NOMO-1 treated with DMSO at 0.1 percent for 48 hours (cell line): ENCODE measurements at regions not wholly inside any gene's neighbourhood (a gene's known extent, or its start where the extent isn't known, plus 50 kb on each side); places are given as distances from the start of the nearest gene placed in this dataset.

Experiments used
- DNase-seq: peaks from one replicate; lab custom pipeline; 2025; ENCODE audit not compliant: unreplicated experiment; lab: John Stamatoyannopoulos, UW

DNA sequence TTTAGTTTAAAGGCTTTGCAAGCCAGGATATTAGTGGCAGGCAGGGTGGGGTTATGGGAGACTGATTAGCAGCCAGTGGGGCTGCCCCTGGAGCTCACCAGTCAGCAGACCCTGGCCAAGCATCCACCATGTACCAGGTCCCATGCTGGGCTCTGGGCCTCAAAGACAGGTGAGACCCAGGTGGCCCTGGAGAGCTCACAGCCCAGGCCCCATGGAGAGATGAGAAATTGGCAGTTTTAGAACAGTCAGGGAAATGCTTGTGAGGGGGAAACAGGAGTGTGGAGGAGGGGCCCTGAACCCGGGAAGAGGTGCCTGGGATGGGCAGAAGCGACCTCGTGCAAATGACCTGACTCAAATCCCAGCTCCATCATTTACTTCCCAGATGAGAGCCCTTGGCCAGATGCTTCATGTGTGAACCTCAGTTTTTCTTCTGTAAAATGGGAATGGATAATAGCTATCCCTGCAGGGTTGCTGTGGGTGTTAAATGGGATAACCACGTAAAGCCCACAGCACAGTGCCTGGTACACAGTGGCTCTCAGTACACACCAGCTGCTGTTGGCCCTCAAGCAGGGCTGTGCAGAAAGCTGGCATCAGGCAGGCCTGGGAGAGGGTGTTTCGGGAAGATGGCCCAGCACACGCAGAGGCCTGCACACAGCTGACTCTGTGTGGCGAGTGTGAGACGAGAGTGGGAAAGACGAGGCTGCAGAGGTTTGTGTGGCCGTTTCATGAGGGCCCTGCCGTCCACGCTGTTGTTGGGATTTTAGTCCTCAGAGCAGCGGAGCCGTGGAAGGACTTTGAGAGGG, 518.5 kb downstream of the PTPRU start:
- DNase-seq: no peak

DNA sequence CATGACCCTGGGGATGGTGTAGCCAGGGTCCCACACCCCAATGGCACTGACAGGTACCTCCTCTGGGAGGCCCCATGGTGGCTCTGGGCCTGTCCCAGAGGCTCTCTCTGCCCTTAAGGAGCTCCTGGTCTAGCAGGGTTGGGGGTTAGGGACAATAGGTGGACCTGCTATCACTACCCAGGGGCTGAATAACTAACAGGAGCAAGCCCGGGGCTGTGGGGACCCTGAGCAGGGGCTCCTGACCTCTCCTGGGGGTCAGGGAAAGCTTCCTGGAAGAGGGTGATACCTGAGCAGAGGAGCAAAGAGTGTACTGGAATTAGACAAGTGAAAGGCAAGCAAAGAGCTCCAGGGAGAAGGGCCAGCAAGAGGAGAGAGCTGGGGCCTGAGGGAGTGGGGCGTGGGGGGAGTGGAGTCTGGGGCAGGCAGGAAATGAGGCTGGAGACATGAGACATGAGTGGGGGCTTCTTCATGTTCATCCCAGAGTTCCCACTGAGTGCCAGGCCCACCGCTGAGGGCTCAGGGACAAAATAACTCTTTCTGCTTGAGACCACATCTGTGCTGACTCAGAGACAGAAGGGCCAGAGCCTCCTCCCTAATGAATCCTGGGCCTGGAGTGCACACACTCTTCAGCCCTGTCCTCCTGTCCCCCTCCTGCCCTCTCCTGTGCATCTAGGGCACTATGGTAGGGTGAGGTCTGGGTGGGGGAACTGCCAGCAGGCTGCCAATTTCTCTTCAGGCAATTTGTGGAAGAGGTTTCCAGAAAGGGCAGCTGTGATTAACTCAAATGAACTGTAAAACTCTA, 517.6 kb downstream of the PTPRU start:
- no peak for DNase-seq

DNA sequence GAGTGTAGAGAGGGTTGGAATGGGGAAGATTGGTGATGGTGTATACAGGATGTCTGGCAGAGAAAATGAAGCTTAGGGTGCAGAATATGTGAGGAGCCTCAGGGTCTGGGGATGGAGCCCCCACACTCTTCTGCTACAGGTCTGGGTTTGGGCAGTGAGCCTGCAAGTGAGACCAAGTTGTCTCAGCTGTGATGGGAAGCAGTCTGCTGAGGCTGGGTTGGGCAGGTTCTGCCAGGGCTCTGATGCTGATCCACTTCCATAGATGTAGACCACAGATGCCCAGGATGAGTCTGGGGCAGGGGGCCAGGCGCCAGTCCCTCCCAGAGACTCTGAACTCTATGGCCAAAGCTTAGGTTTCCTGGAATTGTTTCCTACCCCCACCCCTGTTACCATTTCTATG, 516.9 kb downstream of the PTPRU start:
- DNase-seq: no peak

DNA sequence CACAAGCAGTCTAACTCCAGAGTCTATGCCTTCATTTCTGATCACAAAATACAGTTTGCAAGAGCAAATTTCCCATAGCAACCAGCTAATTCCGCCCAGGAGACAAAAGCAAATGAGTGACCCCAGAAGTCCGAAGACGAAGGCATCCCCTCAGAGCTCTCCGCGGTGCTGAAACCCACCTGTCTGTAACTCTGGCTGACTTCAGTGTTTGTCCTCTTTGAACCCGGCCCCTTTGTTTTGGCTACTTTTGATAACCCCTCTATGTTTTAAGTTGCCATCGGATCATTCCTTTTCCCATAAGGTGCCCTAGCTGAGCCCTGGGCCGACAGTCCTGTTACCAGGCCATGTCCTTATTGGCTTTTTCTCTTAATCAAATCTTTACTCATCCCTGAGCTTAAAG, 515.8 kb downstream of the PTPRU start:
- no peak for DNase-seq

DNA sequence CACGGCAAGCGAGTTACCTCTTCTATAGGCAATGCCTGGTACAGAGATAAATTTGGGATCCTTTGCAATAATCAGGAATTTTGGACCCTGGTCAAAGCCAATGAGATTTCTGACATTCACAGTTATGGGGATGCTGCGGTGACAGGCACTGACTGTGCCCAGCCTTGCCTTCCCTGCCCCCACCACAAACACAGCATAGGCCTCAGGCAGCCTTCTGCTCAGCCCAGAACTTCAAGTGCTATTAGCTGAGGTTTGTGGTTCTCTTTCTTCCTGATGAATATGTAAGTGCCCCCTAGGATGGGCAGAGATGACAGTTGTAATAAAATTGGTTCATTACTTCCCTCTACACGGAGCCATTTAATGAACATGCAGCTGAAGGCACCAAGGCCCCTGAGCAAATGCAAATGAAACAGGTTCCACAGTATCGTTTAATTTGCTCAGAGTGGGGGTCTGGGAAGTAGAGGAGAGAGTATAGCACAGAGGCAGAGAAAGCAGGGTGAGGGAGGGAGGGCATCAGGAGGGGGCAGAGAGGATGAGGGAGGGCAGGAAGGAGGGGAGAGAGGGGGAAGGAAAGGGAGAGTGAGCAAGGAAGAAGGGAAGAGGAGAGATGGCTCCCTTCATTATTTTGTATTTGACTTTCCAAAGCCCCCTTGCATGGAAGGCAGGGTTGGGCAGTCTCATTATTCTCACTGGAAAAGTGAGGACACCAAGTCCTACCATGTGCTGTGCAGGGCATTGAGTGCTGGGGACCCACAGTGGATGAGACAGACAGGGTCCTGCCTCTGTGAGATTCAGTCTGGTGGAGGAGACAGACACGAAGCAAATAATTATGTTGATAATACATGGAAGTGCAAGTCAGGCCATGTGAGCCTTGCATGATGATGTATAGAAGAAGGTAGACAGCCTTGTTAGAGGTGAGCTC, 513.0 kb downstream of the PTPRU start:
- DNase-seq: peak; percentile 48

DNA sequence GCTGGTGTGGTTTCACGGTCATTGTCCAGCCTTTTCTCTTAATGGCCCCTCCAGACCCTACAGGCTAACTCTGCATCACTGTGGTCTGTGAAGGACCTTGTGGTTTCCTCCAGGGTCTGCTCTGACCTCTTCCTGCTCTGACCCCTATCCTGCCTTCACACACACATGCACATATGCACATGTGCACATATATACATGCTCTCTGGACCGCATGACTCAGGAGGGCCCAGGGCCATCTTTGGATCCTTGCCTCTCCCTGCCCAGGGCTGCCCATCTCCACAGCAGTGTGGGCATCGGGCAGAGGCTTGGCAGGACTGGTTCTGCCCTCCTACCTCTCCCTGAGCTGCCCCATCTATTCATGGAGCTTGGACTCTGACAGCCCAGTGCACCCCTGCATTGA, 510.9 kb downstream of the PTPRU start:
- DNase-seq: no peak

DNA sequence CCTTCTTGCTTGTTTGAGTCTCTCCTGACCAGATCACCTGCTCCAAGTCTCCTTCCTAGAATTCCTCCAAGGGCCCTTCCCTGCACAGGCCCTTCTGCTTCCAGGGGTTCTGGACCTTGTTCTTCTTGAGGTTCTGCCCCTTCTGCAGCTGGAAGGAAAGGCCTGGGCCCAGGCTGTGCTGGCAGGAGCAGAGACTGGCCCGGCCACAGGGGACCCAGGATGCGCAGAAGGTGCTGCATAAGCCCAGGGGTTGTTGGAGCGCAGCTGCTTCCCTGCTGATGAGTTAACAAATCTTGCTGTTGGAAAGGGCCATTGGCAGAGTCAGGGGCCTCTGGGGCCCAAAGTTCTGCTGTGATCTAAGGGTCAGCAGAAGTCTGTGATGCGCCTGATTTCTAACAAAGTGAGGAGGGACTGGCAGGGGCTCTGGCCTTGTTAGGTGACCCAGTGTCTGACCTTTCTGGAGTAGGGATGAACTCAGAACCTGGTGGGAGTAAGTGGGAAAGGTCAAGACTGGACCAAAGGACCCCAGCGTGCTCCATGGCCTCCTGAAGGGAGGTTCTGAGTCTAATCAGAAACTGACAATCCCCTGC, 509.8 kb downstream of the PTPRU start:
- no peak for DNase-seq

DNA sequence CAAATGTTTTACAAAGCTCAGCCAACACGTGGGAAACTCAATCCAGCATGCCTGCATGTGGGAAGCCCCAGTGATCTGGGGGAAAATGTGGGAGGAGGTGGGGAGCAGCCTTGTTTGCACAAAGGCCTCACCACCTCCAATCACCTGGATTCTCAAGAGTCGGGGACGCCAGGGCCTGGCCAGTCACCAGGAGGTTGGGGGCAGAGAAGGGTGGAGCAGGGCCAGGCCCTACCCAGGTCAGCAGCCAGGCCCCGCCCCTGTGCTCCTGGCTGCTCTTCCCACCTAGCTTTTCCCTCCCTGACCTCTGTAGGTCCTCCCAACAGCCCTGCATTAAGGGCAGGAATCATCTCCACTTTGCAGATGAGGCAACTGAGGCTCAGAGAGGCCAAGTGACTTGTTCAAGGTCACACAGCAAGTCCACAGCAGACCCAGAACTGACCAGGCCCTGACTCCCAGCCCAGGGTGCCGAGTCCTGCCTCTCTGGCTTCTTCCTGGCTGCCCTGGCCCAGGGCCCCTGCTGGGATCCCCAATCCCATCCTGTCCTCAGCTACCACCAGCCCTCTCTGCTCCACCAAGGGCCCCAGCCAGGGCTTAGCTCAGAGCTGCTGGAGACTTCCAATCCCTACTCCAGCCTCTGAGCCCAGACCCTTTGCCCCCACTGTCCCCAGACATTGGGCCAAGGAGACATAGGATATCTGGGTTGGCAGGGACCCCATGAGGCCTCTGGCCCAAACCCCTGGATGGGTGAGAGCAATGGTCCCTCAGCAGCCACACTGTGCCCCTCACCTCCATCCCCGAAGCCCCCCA, 508.6 kb downstream of the PTPRU start:
- DNase-seq: no peak

DNA sequence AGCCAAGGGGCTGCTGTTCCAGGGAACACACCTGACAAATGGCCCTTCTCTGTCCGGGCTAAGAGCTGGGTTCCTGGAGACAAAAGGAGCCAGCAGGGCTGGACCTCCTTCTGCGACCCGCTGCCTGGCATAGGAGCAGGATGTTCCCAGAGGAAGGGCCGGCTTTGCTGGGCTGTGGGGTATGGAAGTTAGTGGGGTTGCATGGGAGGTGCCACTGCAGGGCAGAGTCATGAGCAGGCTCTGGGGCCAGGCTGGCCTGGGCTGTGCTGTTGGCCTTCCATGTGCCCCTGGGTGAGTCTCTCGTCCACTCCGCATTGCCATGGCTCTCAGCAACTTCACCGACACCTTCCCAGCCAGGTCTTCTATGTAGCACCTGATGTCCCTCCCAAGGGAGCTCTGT, 507.6 kb downstream of the PTPRU start:
- DNase-seq: no peak

DNA sequence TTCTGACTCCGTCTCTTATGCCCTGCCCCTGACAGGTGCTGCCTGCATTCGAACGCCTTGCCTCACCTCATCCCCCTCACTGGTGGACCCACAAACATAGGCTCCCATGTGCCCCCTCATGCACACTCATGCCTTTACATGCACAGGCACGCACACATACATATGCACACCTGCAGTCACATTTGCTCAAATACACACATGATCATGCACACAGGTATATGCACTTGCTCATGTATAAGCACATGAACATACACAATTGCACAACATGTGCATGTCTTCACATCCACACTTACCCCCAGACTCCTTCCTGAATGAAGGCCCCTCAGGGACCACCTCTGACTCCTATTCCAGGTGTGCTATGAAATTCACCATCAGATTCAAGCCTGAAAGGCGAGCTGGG, 506.9 kb downstream of the PTPRU start:
- no peak for DNase-seq

DNA sequence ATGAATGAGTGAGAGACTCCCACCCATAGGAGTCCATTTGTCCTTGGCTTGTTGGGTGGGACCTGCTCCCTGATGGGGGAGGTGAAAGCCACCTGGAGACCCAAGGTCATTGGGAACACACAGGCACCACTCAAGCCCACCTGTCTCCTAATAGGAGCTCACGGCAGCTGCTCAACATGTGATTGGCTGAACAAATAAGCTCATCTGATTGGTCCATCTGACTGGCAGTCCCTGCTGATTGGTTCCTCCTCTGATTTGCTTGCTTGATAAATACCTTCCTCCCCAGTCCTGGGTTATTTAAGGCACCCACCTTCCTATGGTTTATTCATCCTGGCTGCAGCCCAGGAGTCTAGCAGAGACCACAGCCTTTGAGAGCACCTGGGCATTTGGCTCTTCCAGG, 502.9 kb downstream of the PTPRU start:
- no peak for DNase-seq

DNA sequence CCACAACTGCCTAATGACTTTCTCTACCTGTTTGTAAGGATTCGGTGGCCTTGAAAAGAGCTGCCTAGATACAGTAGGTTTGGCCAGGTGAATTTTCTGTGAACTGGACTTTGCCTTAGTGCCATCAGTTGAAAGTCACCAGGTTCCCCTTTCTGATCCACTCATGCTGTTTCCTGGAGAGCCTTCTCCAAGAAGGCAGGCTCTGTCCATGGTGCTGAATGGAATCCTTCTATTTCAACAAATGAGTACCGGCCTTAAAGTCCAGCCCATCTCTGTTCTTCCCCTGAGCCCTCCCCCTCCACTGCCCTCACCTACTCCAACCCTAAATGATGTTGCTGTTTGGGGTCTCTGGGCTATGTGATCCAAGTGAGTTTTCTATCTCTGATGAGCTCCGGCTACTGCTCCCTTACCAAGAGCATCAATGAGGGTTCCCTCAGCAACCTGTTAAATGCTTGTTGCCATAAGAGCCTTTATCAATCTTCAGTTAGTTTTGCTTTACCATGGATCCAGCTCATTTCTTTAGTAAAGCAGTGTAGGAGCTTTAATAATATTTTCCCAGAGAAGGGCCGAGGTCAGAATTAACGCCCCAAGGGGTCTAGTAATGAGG, 500.4 kb downstream of the PTPRU start:
- peak; percentile 69 for DNase-seq

DNA sequence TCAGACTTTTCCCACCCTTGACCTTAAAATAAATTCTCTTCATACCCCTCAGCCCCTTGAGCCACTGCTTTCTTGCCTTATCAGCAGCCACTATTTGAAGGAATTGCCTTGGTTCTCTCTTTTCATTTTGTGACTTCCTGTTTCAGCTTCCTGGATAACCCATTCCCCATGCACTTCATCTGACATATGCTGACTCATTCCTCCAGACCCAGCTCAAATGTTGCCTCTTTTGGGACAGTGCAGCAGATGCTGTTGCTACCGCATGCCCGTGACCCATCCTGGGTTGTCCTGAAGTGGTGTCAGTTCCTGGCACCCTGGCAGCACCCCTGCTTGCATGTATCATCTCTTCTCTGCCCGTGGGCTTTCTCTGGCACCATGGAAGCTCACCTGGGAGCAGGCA, 496.1 kb downstream of the PTPRU start:
- DNase-seq: peak; percentile 62

DNA sequence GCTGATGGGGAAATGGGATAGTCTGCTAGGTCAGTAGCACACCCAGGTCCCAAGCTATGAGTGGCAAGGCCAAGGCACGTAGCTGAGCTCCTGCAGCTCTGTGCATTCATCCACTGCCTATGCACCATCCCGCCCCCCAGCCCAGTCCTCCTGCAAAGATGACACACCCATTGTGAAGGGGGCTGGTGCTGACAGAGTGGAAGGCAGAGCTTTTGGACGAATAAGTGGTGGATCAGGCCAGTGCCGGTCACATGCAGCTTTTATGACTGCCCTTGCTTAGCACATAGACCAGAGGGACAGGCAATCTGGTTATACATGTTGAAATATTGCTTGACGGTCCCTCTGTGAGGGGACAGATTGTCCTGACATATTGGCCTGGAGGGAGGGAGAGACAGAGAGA, 494.3 kb downstream of the PTPRU start:
- DNase-seq: no peak

DNA sequence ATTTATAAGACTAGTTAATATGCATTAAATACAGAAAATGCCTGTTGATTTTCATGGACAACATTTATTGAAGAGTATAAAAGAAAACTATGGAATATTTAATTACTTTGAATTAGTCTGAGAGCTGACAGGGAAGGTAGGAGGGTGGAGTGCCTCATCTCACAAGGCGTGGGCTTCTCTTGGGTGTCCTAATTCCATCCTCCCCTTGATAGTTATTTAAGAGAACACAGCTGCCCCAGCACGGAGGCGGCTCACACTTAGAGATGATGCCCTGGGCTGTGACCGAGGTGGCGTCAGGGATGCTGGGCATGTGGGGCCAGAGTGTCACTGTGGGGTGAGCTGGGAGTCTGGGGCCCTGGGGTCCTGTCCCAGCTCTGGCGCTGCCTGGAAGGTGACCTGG, 493.0 kb downstream of the PTPRU start:
- no peak for DNase-seq

DNA sequence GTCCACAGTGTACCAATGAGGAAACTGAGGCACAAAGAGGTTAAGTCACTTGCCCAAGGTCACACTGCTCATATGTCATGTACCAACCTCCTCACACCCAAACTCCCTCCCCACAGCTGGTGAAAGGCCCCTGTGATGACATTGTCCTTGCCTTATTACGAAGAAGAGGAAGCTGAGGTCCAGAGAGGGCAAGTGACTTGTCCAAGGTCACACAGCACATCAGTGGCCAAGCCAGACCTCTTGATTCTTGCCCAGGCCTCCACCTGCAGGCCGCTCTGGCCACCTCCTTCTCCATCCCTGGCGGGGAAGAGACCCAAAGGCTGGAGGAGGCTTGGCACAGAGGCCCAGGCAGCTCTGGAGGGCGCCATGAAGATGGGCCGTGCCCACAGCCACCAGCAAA, 492.4 kb downstream of the PTPRU start:
- DNase-seq: no peak

DNA sequence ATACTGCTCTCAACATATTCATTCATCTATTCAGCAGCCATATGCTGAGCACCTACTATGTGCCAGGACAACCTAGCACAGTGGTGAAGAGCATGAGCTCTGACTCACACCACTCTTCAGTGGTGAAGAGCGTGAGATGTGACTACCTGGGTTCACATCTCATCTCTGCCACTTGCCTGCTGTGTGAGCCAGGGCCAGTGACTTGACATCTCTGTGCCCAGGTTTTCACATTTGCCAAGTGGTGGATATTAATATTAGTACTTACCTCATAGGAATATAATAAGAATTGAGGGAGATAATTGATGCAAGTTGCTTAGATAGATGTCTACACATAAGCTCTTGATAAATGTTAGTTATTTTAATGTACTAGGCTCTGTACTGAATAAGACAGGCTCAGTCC, 488.9 kb downstream of the PTPRU start:
- no peak for DNase-seq

DNA sequence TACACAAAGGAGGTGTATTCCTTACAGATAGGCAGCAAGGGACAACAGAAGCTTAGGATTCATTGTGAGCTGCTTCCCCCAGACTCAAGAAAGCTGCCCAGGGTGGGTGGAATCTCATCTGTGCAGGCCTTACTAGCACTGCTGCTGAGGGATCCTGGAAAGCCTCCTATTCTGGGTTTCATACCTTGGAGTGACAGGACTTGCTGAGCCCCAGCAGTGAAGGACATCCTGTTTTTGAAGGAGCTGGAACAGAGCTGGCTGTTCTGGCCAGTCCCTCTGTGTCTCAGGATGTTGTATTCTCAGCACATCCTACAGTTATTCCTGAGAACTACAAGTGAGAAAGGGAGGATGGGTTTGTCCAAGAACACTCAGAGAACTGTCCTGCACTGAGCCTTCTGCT, 486.3 kb downstream of the PTPRU start:
- no peak for DNase-seq

DNA sequence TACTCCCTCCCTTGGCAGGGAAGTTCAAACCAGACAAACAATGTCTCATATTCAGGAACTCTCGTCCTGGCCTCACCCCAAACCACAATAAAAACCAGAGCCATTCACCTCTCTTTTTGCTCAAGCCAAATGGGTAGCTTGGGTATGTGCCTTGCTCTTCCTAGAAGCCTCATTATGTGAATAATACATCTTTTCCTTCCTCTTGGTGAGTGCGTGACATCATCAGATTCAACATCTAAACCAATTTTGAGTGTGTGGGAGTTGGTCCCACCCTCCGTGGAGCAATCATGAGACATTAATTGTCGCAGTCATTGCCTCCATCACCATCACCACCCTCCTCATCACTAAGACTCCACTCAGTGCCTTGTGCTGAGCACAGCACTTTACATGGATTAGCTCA, 482.9 kb downstream of the PTPRU start:
- DNase-seq: no peak

DNA sequence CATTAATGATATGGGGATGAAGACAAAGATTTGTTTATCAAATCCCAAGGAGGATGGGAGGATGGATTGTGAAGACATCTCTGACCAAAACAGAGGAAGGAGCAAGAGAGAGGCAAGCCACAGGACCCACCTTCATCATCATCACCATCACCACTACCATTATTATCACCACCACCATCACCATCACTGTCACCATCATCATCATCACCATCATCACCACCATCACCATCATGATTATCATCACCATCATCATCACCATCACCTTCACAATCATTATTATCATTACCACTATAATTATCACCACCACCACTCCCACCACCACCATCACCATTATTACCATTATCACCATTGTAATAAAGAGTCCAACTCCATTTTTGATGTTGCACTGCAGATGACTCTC, 482.5 kb downstream of the PTPRU start:
- no peak for DNase-seq
